Urinary bladder (tissue), 3 donors: ENCODE measurements at regions not wholly inside any gene's neighbourhood (a gene's known extent, or its start where the extent isn't known, plus 50 kb on each side); places are given as distances from the start of the nearest gene placed in this dataset.
"Not testable (repeated sequence)": the region's sequence is repeated elsewhere in the genome, so short reads cannot be mapped to it uniquely, and the experiment has no call there.

Experiments
- DNase-seq: peaks from one replicate; pipeline ENCODE4 v3.0.0-alpha.2; 2015; ENCODE audit errors: extremely low spot score
- H3K27ac ChIP-seq: one replicate; pipeline ENCODE4 v1.5.1; 2013; ENCODE audit warnings: low read depth, mild to moderate bottlenecking, moderate library complexity
- H3K36me3 ChIP-seq: one replicate; pipeline ENCODE4 v1.6.1; 2013; ENCODE audit warnings: mild to moderate bottlenecking, moderate library complexity; ENCODE audit not compliant: insufficient read depth
- H3K4me1 ChIP-seq: one replicate; pipeline ENCODE4 v1.6.1; 2013; ENCODE audit warnings: mild to moderate bottlenecking, moderate library complexity; ENCODE audit not compliant: insufficient read depth
- H3K4me3 ChIP-seq: one replicate; pipeline ENCODE4 v1.5.1; 2013; ENCODE audit warnings: low read depth, low read length
- WGBS: extraction: QIAGEN DNeasy Blood & Tissue Kit; methylation state at CpG from one replicate; pipeline ENCODE4 v1.1.7; 2013; 5-methylcytosine and 5-hydroxymethylcytosine counted together
- donor health status: healthy with polysubstance abuse.
- donor health status: healthy.

GRCh38 chr6:82484737-82485626 is 121.4 kb downstream of the TPBG start:
- DNase-seq: no peak
- WGBS: 86% methylated on average over 9 of the region's 9 CpGs

DNA sequence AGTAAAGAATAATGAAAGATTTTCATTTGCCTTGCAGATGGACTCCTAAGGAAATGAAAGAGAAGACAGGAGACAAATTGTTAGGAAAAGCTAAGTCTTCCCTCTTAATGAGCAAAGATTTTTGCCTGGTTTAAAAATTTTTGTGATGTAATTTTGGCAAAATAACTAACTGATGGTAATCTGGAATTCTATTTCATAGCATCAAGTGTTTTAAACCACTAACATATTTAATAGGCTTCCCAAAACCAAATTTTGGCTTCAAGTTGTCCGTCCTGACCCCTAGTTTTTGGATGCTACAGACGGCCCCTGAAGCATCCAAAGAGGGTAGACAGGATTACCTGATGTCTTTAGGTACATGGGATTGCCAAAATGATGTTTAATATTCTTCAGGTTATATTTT is 124.3 kb downstream of the TPBG start:
- no peak for DNase-seq
- no peak overlapping the region for H3K27ac ChIP-seq
- no peak overlapping the region for H3K4me3 ChIP-seq
- WGBS: 74% methylated on average over 2 of the region's 2 CpGs
- H3K4me1 ChIP-seq: no peaks in the 10 kb centered on the region
- H3K36me3 ChIP-seq: no peaks in the 10 kb centered on the region

More at GRCh38 chr6:82484737-82485626, 121.4 kb downstream of the TPBG start:
- Histone ChIP-seq H3K4me1 (no peaks in the 10 kb centered on the region), H3K27ac (no peak overlapping the region), H3K36me3 (no peaks in the 10 kb centered on the region), H3K4me3 (no peak overlapping the region)

- WGBS: 86% methylated on average over 1 of the region's 1 CpG
- Histone ChIP-seq H3K4me3 (no peak overlapping the region), H3K4me1 (no peaks in the 10 kb centered on the region), H3K27ac (no peak overlapping the region), H3K36me3 (no peaks in the 10 kb centered on the region)
- no peak for DNase-seq
These were observed 124.8 kb downstream of the TPBG start for GRCh38 chr6:82488403-82488802.

GRCh38 chr6:82492134-82492533 is 128.5 kb downstream of the TPBG start:
- 65% methylated on average over 2 of the region's 2 CpGs for WGBS
- Histone ChIP-seq H3K27ac (no peak overlapping the region), H3K36me3 (no peaks in the 10 kb centered on the region), H3K4me1 (no peaks in the 10 kb centered on the region), H3K4me3 (no peak overlapping the region)
- DNase-seq: no peak

DNA sequence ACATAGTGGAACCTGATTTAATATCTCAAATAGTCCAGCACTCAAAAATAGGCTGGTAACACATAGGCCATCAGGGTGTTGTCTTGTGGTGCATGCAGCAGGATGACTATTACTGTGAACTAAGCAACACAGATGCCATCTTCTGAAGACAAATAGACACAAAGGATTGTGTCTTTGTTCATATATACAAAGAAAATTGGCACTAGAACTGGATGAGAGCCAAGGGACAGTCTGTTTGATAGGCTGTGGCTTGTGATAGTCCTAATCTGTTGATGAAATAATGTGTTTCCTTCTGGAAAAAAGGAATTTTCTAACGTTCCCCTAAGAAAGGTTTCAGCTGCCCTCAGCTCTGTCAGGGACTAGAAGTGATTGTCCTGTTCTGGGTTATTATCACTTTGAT is 129.8 kb downstream of the TPBG start:
- no peak overlapping the region for H3K4me3 ChIP-seq
- H3K27ac ChIP-seq: no peak overlapping the region
- no peaks in the 10 kb centered on the region for H3K4me1 ChIP-seq
- WGBS: 34% methylated on average over 1 of the region's 1 CpG
- no peaks in the 10 kb centered on the region for H3K36me3 ChIP-seq
- DNase-seq: no peak

GRCh38 chr6:82494367-82494766 is 130.8 kb downstream of the TPBG start:
- no peak overlapping the region for H3K4me3 ChIP-seq
- no peaks in the 10 kb centered on the region for H3K4me1 ChIP-seq
- DNase-seq: no peak
- H3K36me3 ChIP-seq: no peaks in the 10 kb centered on the region
- no peak overlapping the region for H3K27ac ChIP-seq

DNA sequence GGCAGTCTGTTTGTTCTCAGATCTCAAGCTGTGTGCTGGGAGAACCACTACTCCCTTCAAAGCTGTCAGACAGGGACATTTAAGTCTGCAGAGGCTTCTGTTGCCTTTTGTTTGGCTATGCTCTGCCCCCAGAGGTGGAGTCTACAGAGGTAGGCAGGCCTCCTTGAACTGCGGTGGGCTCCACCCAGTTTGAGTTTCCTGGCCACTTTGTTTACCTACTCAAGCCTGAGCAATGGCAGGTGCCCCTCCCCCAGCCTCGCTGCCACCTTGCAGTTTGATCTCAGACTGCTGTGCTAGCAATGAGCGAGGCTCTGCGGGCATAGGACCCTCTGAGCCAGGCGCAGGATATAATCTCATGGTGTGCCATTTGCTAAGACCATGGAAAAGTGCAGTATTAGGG is 138.3 kb downstream of the TPBG start:
- not testable (repeated sequence) for H3K36me3 ChIP-seq, DNase-seq, H3K27ac ChIP-seq, H3K4me1 ChIP-seq, H3K4me3 ChIP-seq
- 83% methylated on average over 5 of the region's 5 CpGs for WGBS

DNA sequence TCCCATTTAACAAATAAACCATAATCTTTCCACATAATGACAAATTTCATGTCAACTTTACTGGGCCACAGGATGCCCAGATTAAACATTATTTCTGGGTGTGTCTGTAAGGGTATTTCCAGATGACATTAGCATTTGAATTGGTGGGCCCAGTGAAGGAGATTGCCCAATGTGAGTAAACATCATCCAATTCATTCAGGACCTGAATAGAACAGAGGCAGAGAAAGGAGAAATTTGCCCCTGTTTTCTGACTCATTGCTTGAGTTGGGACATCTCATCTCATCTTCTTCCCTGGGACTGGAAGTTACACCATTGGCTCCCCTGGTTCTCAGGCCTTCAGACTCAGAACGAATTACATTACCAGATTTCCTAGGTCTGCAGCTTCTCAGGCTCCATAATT is 142.9 kb downstream of the TPBG start:
- no peak for DNase-seq
- H3K4me3 ChIP-seq: no peak overlapping the region
- H3K36me3 ChIP-seq: no peaks in the 10 kb centered on the region
- H3K4me1 ChIP-seq: no peaks in the 10 kb centered on the region
- H3K27ac ChIP-seq: no peak overlapping the region
- WGBS: 67% methylated on average over 1 of the region's 1 CpG

GRCh38 chr6:82507112-82507511 is 143.5 kb downstream of the TPBG start:
- no peaks in the 10 kb centered on the region for H3K4me1 ChIP-seq
- no peak overlapping the region for H3K27ac ChIP-seq
- 23% methylated on average over 1 of the region's 1 CpG for WGBS
- DNase-seq: no peak
- H3K36me3 ChIP-seq: no peaks in the 10 kb centered on the region
- no peak overlapping the region for H3K4me3 ChIP-seq

GRCh38 chr6:82511546-82511945 is 147.9 kb downstream of the TPBG start:
- Histone ChIP-seq H3K27ac (no peak overlapping the region), H3K36me3 (no peaks in the 10 kb centered on the region), H3K4me3 (no peak overlapping the region), H3K4me1 (no peaks in the 10 kb centered on the region)
- DNase-seq: no peak
- 89% methylated on average over 2 of the region's 2 CpGs for WGBS

DNA sequence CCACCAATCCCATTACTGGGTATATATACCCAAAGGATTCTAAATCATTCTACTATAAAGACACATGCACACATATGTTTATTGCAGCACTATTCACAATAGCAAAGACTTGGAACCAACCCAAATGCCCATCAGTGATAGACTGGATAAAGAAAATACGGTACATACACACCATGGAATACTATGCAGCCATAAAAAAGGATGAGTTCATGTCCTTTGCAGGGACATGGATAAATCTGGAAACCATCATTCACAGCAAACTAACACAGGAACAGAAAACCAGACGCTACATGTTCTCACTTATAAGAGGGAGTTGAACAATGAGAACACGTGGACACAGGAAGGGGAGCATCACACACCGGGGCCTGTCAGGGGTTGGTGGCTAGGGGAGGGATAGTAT is 154.3 kb downstream of the TPBG start:
- not testable (repeated sequence) for H3K36me3 ChIP-seq

GRCh38 chr6:82521369-82521768 is 157.8 kb downstream of the TPBG start:
- Histone ChIP-seq H3K27ac (no peak overlapping the region), H3K4me3 (no peak overlapping the region), H3K36me3 (no peaks in the 10 kb centered on the region), H3K4me1 (no peaks in the 10 kb centered on the region)
- no peak for DNase-seq
- WGBS: 78% methylated on average over 1 of the region's 1 CpG

More for the DNA sequence above, 154.3 kb downstream of the TPBG start:
- WGBS: 88% methylated on average over 4 of the region's 4 CpGs
- not testable (repeated sequence) for H3K4me3 ChIP-seq, H3K27ac ChIP-seq, H3K4me1 ChIP-seq, DNase-seq

GRCh38 chr6:82521861-82522260 is 158.2 kb downstream of the TPBG start:
- Histone ChIP-seq H3K4me3 (no peak overlapping the region), H3K36me3 (no peaks in the 10 kb centered on the region)
- 83% methylated on average over 2 of the region's 2 CpGs for WGBS

DNA sequence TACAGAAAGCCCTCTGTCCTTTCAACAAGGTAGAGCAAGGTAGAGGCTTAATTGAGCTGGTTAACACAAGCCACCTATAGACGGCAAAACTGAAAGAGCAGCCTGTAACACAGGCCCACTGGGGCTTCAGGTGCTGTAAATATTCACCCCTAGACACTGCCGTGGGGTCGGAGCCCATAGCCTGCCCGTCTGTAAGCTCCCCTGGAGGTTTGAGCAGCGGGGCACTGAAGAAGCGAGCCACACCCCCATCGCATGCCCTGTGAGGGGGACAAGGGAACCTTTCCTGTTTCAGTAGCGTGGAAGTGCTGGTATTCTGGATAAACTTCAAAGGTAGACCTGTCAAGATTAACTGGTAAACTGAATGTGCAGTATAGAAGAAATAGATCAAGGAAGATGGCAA is 160.4 kb downstream of the TPBG start:
- 80% methylated on average over 8 of the region's 8 CpGs for WGBS
- no peak for DNase-seq
- Histone ChIP-seq H3K36me3 (no peaks in the 10 kb centered on the region), H3K27ac (no peak overlapping the region), H3K4me3 (no peak overlapping the region), H3K4me1 (no peaks in the 10 kb centered on the region)

More at GRCh38 chr6:82521861-82522260, 158.2 kb downstream of the TPBG start:
- H3K4me1 ChIP-seq: no peaks in the 10 kb centered on the region
- H3K27ac ChIP-seq: no peak overlapping the region
- DNase-seq: no peak
